Loucy (cell line): ENCODE measurements at regions not wholly inside any gene's neighbourhood (a gene's known extent, or its start where the extent isn't known, plus 50 kb on each side); places are given as distances from the start of the nearest gene placed in this dataset.

Experiments used
- CTCF ChIP-seq: fragments of 200-600 bp; sonication (generic); conservative IDR thresholded peaks from 2 replicates; pipeline ENCODE4 v1.5.1; 2014; ENCODE audit warnings: mild to moderate bottlenecking, antibody characterized with exemption, low read length
- EZH2phosphoT487 ChIP-seq: fragments of 200-600 bp; IDR thresholded peaks from 2 replicates; pipeline ENCODE4 v1.6.1; 2018; ENCODE audit warnings: antibody characterized with exemption, mild to moderate bottlenecking, moderate library complexity, borderline replicate concordance

DNA sequence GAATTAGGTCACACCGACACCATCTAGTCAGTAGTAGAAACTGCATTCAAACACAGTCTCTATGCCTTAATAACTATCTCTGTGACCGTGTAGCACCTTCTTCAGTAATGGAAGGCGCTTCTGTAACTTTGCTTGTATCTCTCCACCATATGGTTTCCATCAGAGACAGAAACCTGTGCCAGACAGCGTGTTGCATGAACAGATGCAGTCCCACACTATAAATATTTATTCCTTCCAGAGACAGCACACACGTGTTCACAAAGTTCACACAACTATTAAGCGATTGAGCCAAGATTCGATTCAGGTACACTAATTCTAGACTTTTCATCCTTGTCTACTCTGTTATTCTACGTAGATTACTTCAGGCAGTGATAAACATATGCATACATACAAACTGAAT, 873.9 kb upstream of the MBL2 start:
- TF ChIP-seq CTCF (no peak), EZH2phosphoT487 (no peak)
